ENCODE measurements at regions not wholly inside any gene's neighbourhood (a gene's known extent, or its start where the extent isn't known, plus 50 kb on each side); places are given as distances from the start of the nearest gene placed in this dataset.

GRCh38 chr21:21668198-21668597 is 670.0 kb downstream of the NCAM2 start:
- WGBS (ENCODE audit: insufficient coverage) = 100% methylated on average over 1 of the region's 1 CpG

DNA sequence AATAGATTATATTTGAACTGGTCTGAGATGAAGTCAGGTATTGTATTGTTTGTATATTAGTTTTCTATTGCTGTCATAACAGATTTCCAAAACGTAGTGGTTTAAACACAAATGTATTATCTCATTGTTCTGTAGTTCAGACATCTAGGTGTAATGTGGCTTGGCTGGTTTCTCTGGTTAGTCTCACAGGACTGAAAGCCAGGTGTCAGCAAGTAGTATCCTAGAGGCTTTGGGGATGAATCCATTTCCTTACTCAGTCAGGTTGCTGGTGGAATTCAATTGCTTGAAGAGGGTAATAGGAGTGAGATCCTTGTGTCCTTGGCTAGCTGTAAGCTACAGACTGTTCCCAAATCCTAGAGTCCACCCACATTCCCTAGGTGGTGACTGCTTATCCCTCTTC is 675.8 kb downstream of the NCAM2 start:
- H3K27ac Mint-ChIP-seq = no peak overlapping the region
- ATAC-seq (no peak), DNase-seq (no peak)
- TF ChIP-seq CTCF (IDR thresholded peaks at IDR 0.05) = no peak
- intact Hi-C loops (cut with micrococcal nuclease) = no loop called here
- Histone ChIP-seq H3K9me3 (ENCODE audit: control insufficient read depth, insufficient read depth, low read length) (peaks cover 13% of the 10 kb centered on the region), H3K27me3 (ENCODE audit: control insufficient read depth, insufficient read depth, low read length) (no peaks in the 10 kb centered on the region), H3K4me3 (ENCODE audit: low read length) (no peak overlapping the region), H3K4me1 (ENCODE audit: control insufficient read depth, insufficient read depth, low read length) (no peaks in the 10 kb centered on the region), H3K27ac (ENCODE audit: low read length) (no peak overlapping the region), H3K36me3 (ENCODE audit: control insufficient read depth, insufficient read depth, low read length) (no peaks in the 10 kb centered on the region)
- 86% methylated on average over 1 of the region's 1 CpG for WGBS (ENCODE audit: insufficient coverage)
- H3K4me3 Mint-ChIP-seq = no peak overlapping the region
- peaks cover 13 to 30% of the 10 kb centered on the region in 2 donors for H3K9me3 Mint-ChIP-seq
- no peaks in the 10 kb centered on the region for H3K27me3 Mint-ChIP-seq (ENCODE audit: low read depth in 2 of 2)
- H3K36me3 Mint-ChIP-seq = no peaks in the 10 kb centered on the region
- H3K4me1 Mint-ChIP-seq = no peaks in the 10 kb centered on the region

More at GRCh38 chr21:21668198-21668597, 670.0 kb downstream of the NCAM2 start:
- intact Hi-C loops (cut with micrococcal nuclease) = no loop called here
- no peak for ATAC-seq
- Mint-ChIP-seq H3K4me3 (no peak overlapping the region), H3K36me3 (peaks cover 5% of the 10 kb centered on the region), H3K27ac (no peak overlapping the region), H3K27me3 (ENCODE audit: low read depth in 2 of 2) (no peaks in the 10 kb centered on the region), H3K9me3 (peaks cover 11% of the 10 kb centered on the region in 2 donors), H3K4me1 (no peaks in the 10 kb centered on the region)
- H3K9me3 ChIP-seq (ENCODE audit: control insufficient read depth, insufficient read depth, low read length) = peaks cover 9% of the 10 kb centered on the region
- H3K27ac ChIP-seq (ENCODE audit: low read length) = no peak overlapping the region
- no peak overlapping the region for H3K4me3 ChIP-seq (ENCODE audit: low read length)
- no peaks in the 10 kb centered on the region for H3K4me1 ChIP-seq (ENCODE audit: control insufficient read depth, insufficient read depth, low read length)
- no peak for TF ChIP-seq CTCF (IDR thresholded peaks at IDR 0.05)
- no peak for DNase-seq
- no peaks in the 10 kb centered on the region for H3K27me3 ChIP-seq (ENCODE audit: control insufficient read depth, insufficient read depth, low read length)
- no peaks in the 10 kb centered on the region for H3K36me3 ChIP-seq (ENCODE audit: control insufficient read depth, insufficient read depth, low read length)

DNA sequence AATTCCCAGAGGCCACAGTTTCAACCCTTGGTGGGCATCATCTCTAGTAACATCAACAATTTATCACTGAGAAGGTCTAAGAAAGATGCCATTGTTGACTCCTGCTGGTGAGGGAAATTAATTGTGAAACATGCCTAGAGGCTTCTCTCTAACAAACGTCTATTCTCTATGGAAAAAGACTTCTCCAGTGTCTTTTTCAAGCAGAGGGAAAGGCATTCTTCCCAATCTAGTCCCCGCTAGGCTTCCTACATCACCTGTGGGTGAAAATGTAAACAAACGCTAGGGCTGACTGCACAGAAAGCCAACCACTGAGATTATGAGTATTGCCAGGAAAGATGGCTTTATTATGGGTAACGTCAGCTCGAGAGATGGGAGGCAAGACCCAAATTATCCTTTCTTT is 677.4 kb downstream of the NCAM2 start:
- no peaks in the 10 kb centered on the region for H3K4me1 ChIP-seq (ENCODE audit: control insufficient read depth, insufficient read depth, low read length)
- H3K27ac ChIP-seq (ENCODE audit: low read length) = no peak overlapping the region
- Mint-ChIP-seq H3K27me3 (ENCODE audit: low read depth in 2 of 2) (no peaks in the 10 kb centered on the region), H3K27ac (no peak overlapping the region), H3K4me1 (no peaks in the 10 kb centered on the region), H3K4me3 (no peak overlapping the region), H3K9me3 (peaks cover 20 to 30% of the 10 kb centered on the region in 2 donors), H3K36me3 (peaks cover 4% of the 10 kb centered on the region)
- ATAC-seq = no peak
- WGBS (ENCODE audit: insufficient coverage) = 77% methylated on average over 5 of the region's 5 CpGs
- peaks cover 6% of the 10 kb centered on the region for H3K9me3 ChIP-seq (ENCODE audit: control insufficient read depth, insufficient read depth, low read length)
- no peak for TF ChIP-seq CTCF (IDR thresholded peaks at IDR 0.05)
- no peaks in the 10 kb centered on the region for H3K36me3 ChIP-seq (ENCODE audit: control insufficient read depth, insufficient read depth, low read length)
- intact Hi-C loops (cut with micrococcal nuclease) = no loop called here
- no peak for DNase-seq
- H3K27me3 ChIP-seq (ENCODE audit: control insufficient read depth, insufficient read depth, low read length) = no peaks in the 10 kb centered on the region
- H3K4me3 ChIP-seq (ENCODE audit: low read length) = no peak overlapping the region

GRCh38 chr21:21682172-21682571 is 684.0 kb downstream of the NCAM2 start:
- no peaks in the 10 kb centered on the region for H3K27me3 Mint-ChIP-seq (ENCODE audit: low read depth in 2 of 2)
- no peak for TF ChIP-seq CTCF (IDR thresholded peaks at IDR 0.05)

More at GRCh38 chr21:21682172-21682571, 684.0 kb downstream of the NCAM2 start:
- peaks cover 21 to 28% of the 10 kb centered on the region in 2 donors for H3K9me3 Mint-ChIP-seq
- H3K36me3 Mint-ChIP-seq = peaks cover 16% of the 10 kb centered on the region
- Histone ChIP-seq H3K9me3 (ENCODE audit: control insufficient read depth, insufficient read depth, low read length) (peaks cover 3% of the 10 kb centered on the region), H3K27me3 (ENCODE audit: control insufficient read depth, insufficient read depth, low read length) (no peaks in the 10 kb centered on the region), H3K36me3 (ENCODE audit: control insufficient read depth, insufficient read depth, low read length) (no peaks in the 10 kb centered on the region), H3K4me1 (ENCODE audit: control insufficient read depth, insufficient read depth, low read length) (no peaks in the 10 kb centered on the region), H3K27ac (ENCODE audit: low read length) (no peak overlapping the region), H3K4me3 (ENCODE audit: low read length) (no peak overlapping the region)
- no peaks in the 10 kb centered on the region for H3K4me1 Mint-ChIP-seq
- H3K27ac Mint-ChIP-seq = no peak overlapping the region
- H3K4me3 Mint-ChIP-seq = no peak overlapping the region
- intact Hi-C loops (cut with micrococcal nuclease) = no loop called here
- ATAC-seq (no peak), DNase-seq (no peak)
- WGBS (ENCODE audit: insufficient coverage) = 100% methylated on average over 1 of the region's 2 CpGs

Measured in natural killer cell (primary cell).